SW480 (cell line): ENCODE measurements at regions not wholly inside any gene's neighbourhood (a gene's known extent, or its start where the extent isn't known, plus 50 kb on each side); places are given as distances from the start of the nearest gene placed in this dataset.
A peak's percentile ranks its signal among the peaks of the same experiment; 100 is the strongest.
"Not testable (repeated sequence)": the region's sequence is repeated elsewhere in the genome, so short reads cannot be mapped to it uniquely, and the experiment has no call there.

Experiments
- DNase-seq: peaks from one replicate; pipeline ENCODE4 v3.0.0-alpha.2; 2016; ENCODE audit warnings: low spot score

DNA sequence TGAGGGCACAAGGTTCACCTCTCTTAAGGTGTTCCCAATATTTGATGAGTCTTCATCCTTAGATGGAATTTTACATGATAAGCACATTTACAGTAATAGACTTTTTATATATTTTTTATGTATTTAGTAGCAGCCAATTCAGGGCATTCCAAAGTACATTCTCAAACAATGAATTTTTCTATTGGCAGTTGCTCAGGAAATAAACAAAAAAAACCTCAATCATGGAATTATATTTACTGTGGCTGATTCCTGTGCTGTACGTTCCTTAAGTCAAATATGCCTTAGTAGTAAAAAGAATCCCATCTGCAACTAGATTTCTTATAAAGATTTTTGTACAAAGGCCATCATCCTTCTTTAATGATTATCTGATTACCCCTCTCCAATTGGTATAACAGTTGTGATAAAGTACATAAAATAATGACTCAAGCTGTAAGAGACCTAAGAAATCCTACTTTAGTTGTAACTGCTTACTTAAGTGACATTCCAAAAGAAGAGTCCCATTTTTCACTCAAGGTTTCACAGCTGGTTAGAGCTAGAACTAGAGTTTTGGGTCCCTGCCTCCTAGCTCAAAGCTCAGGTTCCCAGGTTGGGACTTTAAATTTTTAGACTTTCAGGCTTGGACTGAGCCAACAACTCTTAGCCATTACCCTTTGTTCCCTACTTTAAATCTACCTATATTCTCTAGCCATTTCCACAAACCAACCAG lies 152.7 kb downstream of the FHIP1A start:
- DNase-seq, result no peak

DNA sequence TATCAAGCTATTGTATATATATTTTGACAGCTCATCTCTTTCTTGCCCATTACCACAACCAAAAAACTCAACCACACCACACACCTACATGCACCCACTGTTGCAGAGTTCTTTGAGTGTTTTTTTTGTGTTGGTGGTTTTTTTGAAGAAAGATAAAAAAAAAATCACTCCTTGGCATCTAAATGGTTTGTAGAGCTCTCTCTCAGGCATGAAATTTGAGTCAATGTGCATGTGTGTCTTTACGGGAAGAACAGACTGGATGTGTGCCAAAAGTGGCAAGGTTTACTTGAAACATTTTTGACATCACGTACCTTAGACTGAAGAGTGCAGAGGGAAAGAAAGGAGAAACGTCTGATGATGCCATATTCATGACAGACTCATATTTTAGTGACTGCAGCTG lies 154.2 kb downstream of the FHIP1A start:
- DNase-seq, result no peak

DNA sequence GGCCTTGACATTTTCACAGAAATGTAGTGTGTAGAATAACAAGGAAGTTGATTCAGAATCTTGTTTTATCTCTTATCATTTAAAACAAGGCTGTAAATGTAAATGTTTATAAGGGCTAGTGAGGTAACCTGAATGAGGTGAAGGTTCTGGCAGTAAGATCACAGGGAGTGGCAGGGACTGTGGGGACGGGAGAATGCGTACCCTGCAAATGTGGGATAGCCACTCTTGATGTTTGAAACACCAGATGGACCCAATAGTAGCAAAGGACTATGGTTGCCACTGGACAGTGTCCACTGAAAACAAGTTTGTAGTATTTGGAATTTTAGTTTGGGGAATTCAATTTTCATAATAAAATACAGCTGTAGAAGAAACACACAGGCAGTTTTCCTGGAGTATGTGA lies 155.3 kb downstream of the FHIP1A start:
- DNase-seq, result no peak

DNA sequence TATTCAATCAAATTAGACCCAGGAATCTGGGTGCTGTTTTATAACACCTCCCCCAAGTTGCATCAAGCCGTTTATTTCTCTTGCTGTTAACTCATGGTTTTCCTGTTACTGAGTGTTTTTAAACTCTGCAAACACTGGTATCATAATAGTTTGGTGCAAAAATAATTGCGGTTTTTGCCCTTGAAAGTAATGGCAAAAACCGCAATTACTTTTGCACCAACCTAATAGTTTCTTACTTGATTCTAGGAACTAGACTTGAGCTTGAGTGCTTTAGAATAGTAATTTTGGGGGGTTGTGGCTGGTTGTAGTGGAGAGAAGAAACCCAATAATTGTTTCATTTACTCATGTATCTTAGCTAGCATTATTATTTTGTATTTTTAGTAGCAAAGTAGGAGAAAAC lies 156.6 kb downstream of the FHIP1A start:
- no peak for DNase-seq

DNA sequence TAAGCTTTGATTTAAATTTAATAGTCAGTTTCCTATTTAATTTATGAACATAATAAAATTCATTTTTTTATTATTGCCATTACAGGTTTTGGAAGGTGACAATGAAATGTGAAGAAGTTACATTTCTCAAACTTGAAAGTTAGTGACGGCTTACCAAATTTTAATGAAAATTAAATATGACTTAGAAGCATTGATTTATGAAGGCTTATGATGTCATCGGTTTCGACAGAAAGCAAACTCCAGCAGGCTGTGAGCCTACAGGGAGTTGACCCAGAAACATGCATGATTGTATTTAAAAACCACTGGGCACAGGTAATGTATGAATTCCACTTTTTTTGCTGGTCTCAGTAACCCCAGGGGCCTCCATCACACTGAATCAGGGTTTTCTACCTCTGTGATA lies 157.1 kb downstream of the FHIP1A start:
- DNase-seq, result no peak

DNA sequence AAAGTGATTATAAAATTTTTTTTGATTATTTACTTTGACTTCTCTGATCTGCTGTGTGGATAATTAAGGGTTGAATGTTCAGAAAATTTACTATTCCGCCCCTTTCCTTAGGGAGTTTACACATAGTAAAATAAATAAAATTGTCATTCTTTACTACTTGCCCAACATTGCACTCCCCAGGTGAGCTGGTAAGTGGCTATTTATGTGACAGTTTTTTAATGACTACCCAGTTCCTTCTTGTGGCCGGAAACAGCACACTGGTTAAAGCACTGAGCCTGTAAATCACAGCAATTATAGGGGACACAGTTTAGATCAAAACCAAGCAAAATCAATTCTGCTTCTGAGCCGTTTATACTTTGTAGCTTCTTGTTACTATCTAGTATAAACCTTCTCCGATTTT lies 158.1 kb downstream of the FHIP1A start:
- no peak for DNase-seq

DNA sequence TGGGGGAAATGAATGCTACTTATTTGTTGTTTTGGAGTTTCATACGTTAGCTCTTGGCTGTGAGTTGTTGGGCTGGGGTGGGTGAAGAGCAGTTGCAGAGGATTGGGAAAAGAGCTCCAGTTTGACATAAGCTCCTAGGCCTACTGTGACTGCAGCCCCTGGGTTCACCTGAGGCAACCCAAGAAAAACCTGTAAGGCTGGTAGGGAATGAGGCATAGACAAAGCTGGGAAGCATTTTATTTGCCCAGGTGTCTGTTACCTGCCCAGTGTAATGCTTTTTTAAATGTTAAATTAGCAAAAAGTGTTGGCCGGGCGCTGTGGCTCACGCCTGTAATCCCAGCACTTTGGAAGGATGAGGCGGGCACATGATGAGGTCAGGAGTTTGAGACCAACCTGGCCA lies 160.0 kb downstream of the FHIP1A start:
- no peak for DNase-seq

DNA sequence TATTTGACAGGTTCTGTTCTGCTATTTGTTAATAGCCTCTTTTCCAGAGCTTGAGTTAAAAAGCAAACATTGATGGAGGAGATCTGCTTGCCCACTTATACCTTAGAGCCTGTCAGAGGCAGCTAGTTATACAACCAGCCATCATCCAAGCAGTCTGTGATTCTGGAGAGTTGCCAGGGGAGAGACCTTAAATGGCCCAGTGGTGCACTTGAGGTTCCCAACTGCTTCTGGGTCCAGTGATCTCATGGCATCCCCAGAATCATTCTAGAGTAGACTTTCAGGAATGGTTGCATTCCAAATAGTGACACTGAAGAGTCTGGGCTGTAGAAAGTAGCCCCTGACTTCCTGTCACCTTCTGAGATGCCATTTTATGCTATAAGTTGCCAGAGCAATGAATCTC lies 160.7 kb downstream of the FHIP1A start:
- DNase-seq, result no peak

DNA sequence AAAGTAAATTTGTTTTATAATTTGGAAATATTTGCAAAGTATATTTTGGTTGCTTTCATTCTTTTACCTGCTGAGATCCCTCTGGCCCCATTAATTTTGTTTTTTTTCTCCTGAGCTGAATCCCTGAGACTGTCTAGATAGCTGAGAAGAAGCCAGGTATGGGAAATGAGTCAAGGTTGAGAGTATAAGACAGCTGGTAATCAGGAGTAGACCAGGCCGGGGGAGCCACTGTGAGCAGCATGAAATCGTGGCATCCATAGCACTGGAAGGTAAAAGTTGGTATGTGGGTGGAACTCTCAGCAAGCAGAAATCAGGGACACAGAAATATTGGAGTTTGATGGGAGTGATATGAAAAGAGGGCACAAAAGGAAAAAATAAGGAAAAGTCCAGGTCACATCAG lies 164.5 kb downstream of the FHIP1A start:
- DNase-seq, result no peak

DNA sequence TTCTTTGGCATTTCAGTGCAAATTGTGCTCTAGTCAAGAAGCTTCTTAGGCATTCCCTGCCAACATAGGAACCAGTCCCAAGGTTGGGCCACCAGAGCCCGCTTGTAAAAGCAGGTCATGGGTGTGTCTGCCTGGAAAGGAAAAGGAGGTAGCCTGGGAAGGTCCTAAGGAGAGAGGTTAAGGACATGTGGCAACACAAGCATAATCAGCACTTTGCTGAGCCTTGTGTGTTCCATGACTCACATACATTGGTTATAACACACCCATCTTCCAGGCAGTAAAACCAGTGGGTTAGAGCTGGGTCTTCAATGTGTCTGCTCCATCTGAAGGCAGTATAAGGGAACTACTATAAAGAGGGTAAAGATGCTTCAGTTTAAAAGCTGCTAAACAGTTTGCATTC lies 165.0 kb downstream of the FHIP1A start:
- DNase-seq, result no peak

DNA sequence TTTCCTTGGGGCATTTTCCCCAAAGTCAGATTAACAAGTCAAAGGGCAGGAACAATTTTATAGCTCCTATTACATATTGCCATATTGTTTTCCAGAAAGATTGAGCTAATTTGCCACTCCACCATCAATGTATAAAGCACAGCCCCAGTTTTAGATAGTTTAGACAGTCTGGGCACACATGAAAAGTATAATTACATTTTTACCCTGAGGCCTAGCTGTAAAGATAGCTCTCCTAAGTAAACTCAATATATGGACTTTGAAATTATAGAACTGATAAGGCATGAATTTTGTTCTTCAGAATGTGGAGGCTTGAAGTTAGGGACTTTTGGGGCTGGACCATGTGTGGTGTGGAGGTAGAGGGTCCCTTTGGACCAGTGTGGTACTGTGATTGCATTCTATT lies 166.0 kb downstream of the FHIP1A start:
- DNase-seq, result no peak

DNA sequence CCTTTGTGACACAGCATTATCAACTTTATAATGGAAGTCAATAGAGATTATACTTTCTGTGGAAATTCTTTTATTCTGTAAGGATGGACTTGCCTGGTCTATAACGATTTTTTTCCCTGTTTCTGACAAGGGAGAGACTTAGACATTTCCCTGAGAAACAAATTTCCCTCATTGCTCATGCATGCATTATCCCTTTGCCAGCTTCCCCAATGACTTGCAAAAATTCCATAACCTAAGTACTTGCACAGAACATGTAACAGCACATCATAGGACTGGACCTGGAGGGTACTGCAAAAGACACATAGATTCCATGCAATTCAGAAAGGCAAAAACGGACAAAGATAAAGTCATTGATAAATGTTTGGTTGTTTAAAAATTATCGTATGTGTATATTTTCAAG lies 166.7 kb downstream of the FHIP1A start:
- DNase-seq, result no peak

DNA sequence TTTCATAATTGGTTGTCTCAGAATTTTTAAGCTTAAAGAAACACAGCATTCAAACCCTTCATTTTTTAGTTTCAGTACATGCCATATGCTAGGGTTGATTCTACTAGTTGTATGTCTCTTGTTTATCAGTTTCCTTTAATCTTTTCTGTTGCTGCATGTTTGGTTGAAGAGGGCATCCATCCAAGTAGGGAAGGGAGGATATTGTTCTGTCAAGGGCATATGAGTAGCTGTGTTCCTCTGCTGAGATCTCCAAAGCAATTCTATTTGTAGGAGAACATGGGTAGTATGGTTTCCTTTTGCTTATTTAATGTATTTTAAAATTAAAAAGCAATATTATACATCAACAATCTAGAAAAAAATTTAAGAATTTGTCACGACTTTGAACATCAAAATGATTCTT lies 167.7 kb downstream of the FHIP1A start:
- DNase-seq, result no peak

DNA sequence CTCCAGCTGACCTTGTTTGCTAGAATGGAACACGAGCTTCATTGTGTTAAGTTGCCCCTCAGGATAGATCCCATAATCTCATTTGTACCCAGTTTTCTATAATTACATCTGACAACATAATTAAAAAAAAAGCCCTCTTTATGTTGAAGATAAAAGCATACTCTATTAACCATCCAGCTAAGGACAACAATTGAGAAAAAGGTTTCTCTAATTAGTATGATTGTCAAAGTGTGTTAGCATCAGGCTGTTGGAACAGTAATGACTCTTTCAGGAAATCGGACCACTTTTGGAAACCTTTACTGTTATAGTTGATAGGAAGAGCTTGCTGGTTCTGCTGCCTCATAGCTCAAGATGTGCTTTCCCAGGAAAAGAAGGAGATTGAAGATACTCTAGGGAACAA lies 172.6 kb downstream of the FHIP1A start:
- no peak for DNase-seq

DNA sequence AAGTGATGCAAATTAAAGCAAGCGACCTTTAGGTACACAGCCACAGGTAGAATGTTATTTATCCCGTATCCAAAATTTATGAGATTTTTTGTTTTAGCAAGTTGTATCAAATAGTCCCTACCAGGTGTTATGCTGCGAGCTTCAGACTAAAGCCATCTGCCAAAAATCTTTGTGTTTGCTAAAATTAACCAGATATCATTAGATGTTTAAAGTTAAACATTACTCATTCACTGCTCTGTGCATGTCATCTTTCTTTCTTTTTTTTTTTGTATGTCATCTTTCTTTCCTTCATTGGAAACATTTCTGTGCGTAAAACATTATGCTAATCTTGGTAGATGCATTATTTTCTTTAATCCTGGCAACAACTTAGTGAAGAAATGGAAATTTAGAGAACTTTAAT lies 173.1 kb downstream of the FHIP1A start:
- DNase-seq, result no peak

DNA sequence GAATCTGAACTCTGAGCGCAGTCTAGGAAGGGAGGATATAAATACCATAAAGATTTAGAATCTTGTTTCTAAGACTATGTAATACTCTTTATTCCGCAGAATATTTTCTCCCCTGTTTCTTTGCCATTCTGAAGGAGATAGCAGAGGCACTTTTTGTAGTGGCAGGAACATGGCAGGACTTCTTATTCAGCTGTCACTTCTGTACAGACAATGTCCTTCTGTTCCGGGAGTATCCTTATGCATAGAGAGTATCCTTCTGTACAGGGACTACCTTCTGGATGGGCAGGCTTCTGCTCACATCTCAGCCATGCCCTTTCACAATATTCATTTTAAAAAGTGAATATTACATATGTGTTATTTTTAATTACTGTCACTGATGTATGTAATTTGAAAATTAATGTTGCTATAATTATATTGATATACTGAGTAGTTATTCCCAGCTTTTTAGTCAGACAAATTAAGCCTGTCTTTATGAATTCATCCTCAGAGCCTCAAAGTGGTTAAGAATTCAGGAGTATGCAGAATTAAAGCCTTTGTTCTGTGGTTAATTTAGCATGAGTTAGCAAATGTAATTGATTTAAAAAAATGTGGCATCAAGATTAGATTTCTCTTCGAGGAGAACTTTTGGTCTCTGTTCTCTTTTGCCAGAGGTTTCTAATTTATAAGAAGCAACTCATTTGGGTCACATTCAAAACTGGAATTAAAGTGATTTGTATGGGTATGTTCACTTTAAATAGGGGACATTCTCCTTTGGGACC lies 174.4 kb downstream of the FHIP1A start:
- DNase-seq, result no peak

DNA sequence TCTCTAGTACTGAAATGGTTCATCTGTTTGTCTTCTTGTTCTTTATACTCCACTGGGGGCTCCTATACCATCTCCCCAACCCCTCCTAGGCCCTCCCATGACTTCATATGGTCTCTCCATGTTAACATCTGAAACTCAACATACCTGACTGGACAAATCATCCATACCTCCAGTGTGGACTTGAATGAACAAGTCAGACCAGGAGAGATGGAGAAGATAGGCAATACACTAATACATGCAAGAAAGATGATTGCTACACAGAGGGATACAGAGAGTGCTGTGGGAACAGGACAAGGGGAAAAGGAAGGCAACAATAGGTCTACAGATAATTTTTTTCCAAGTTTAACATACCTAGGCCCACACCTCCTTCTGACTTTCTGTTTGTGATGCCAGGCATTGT lies 175.1 kb downstream of the FHIP1A start:
- no peak for DNase-seq

DNA sequence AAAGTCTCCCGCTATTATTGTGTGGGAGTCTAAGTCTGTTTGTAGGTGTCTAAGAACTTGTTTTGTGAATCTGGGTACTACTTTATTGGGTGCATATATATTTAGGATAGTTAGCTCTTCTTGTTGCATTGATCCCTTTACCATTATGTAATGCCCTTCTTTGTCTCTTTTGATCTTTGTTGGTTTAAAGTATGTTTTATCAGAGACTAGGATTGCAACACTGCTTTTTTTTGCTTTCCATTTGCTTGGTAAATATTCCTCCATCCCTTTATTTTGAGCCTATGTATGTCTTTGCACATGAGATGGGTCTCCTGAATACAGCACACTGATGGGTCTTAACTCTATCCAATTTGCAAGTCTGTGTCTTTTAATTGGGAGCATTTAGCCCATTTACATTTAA lies 165.2 kb downstream of the GATB start:
- DNase-seq, result not testable (repeated sequence)

DNA sequence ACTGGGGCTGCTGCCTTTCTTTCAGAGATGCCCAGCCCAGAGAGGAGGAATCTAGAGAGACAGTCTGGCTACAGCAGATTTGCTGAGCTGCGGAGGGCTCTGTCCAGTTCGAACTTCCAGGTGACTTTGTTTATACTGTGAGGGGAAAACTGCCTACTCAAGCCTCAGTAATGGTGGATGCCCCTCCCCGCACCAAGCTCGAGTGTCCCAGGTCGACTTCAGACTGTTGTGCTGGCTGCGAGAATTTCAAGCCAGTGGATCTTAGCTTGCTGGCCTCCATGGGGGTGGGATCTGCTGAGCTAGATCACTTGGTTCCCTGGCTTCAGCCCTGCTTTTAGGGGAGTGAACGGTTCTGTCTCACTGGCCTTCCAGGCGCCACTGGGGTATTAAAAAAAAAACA lies 163.1 kb downstream of the GATB start:
- DNase-seq, result not testable (repeated sequence)

DNA sequence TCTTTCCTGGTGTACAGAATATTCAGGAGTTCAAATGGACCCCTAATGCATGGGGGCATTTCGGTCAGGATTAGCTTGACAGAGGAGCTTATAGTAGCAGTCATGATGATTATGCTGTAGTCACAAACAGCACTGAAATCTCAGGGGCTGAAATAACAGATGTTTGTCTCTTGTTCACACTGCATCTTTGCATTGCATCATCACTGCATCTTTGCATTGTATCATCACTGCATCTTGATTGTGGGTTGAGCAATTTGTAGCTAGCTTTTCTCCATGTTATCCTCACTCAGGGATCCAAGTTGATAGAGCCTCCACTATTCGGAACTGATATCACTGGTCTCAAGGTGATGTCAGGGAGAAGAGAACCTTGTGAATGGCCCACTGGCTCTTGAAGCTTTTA lies 160.9 kb downstream of the GATB start:
- no peak for DNase-seq

DNA sequence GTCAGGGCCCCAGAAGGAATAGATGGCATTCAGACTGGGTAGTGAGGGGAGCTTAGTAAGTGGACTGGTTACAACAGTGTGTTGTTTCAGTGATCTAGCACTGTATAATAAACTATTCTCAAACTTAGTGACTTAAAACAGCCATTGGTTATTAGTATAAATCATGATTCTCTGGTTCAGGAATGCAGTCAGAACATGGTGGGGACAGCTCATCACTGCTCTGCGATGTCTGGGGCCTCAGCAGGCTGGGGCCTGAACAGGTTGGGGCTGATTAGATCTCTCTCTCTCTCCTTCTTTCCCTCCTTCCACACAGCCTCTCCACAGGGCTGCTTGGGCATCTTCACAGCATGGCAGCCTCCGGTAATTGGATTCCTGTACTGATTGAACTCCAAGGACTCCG lies 160.4 kb downstream of the GATB start:
- no peak for DNase-seq

DNA sequence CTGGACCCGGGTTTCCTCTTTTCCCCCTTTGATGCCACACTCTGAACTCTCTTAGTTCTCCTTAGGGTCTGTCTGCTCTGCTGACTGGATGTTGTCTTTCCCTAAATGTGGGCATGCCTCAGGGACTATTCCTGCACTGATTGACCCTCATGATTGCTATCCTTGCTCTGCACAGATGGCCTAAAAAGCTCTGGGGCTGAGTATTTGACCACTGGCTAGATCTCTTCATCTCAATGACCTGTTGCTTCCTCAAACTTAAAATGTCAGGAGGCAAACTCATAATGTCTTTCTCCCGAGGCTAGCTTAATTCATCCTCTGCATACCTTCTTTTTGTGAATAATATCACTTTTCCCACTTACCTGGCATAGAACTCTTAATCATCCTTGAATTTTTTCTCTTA lies 157.4 kb downstream of the GATB start:
- no peak for DNase-seq

DNA sequence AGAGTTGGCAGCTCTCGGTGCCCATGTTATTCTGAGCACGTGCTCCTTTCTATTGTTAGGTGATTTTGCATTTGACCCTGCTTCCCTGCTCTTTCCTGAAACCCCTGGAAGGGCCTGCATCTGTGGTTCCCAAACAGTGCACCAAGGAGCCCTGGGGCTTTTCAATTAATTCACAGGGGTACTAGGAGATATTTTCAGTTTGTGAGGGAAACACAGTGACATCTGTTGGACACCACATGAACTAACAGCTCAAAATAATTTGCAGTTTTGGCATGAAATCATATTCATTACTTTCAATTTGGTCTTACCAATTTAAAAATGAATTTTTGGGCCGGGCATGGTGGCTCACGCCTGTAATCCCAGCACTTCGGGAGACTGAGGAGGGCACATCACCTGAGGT lies 156.6 kb downstream of the GATB start:
- DNase-seq, result peak; percentile 13

DNA sequence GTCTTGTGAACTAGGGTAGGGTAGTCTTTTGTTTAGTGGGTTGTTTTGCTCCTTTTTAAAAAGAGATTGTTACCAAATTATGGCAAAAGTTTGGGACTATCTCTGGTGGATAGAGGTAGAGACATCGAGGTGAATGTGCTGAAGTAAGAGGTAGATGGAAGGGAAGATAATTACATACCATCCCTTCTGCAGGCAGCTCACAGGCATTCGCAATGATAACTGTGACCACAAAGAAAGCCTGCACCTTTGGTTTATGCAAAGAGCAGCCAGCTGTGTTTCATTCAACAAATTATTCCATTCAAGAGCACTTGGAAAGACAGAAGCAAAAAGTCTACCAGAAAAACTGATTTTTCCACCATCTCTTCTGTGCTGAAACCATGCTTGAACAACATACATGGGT lies 155.6 kb downstream of the GATB start:
- DNase-seq, result no peak
